CD4-positive, alpha-beta T cell treated with Interleukin-15 for 4 hours (primary cell): ENCODE measurements at regions not wholly inside any gene's neighbourhood (a gene's known extent, or its start where the extent isn't known, plus 50 kb on each side); places are given as distances from the start of the nearest gene placed in this dataset.

Experiments used
- DNase-seq: peaks from one replicate; pipeline ENCODE4 v3.0.0-alpha.2; 2020; ENCODE audit warnings: low spot score

DNA sequence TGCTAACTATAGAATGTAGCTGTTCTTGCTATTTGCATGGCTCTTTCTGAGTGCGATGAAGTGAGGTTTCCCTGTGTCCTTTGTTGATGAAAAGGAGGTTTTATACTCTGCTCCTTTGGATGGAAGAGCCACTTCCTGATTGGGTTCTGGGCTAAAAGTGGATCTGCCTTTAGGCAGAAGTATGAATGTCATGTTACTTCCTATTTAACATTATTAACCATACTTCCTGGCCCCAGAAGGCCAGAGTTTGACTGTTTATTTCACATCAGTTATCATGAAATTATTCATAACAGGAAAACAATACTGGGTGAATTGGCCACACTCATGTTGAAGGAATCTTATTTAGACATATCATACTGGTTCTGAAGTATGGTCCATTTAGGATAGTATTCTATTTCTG, 386.2 kb downstream of the PCDH7 start:
- no peak for DNase-seq

GRCh38 chr4:31107362-31107761, 387.2 kb downstream of the PCDH7 start:
- DNase-seq: no peak

- DNase-seq: no peak
These were observed 388.6 kb downstream of the PCDH7 start for GRCh38 chr4:31108762-31109161.

DNA sequence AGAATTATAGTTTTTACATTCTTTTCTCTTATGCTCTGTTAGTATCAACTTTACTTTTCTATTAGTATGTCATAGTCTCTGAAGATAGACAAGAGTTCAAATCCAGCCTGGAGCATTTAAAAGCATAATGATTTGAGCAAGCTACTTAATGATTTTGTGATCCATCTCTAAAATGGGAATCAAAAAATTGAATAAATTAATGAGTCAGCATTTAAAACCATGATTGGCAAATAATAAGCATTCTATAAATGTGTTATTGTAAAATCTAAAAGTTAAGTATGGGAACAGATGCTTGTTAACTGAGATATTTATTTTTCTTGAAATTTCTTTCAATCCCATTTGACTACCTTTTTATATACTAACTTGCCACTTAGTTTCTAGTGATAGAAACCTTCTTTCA, 391.6 kb downstream of the PCDH7 start:
- DNase-seq: no peak

GRCh38 chr4:31114816-31115215, 394.6 kb downstream of the PCDH7 start:
- DNase-seq: no peak

- DNase-seq: no peak
These were observed 403.9 kb downstream of the PCDH7 start for GRCh38 chr4:31124008-31124585.

DNA sequence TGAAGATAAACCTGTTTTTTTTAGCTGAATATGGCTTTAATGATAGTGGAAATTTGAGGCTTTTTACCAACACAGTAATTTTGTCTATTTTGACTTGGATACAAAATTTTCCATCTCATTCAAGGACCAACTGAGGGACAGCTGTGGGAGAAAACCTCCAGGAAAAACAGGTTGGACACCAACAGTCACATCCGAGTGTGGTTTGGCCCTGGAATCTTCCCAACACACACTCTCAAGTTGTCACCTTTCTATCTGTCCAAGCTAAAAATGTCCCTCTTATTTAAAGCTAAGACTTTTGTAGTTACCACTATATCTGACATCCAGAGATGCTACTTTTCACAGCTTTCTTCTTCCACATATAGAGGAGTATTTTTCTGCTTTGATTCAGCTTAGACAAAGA, 404.9 kb downstream of the PCDH7 start:
- no peak for DNase-seq

GRCh38 chr4:31125496-31125895, 405.3 kb downstream of the PCDH7 start:
- no peak for DNase-seq

- no peak for DNase-seq
These were observed 406.8 kb downstream of the PCDH7 start for GRCh38 chr4:31126881-31127398.

GRCh38 chr4:31130930-31131329, 410.8 kb downstream of the PCDH7 start:
- DNase-seq: no peak

DNA sequence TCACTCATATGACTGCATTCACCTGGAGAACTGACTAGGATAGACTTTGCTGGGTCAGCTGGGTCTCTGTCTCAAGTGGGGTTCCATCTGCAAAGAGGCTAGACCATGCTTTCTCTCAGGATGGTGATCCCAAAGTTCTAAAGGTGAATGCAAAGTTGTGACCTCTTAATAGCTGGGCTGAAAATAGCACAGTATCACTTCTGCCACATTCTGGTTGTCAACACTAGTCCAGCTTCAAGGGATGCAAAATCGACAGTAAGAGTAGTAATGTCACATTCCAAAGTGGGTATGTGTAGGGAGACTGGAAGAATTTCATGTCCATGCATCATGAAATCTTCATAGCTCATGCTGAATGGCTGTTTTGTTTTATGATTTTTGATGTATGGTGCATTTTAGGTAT, 414.6 kb downstream of the PCDH7 start:
- DNase-seq: no peak

GRCh38 chr4:31139767-31140166, 419.6 kb downstream of the PCDH7 start:
- DNase-seq: no peak

- DNase-seq: no peak
These were observed 421.1 kb downstream of the PCDH7 start for GRCh38 chr4:31141095-31141831.

GRCh38 chr4:31141832-31142142, 421.6 kb downstream of the PCDH7 start:
- DNase-seq: no peak

GRCh38 chr4:31146366-31146765, 426.2 kb downstream of the PCDH7 start:
- no peak for DNase-seq

DNA sequence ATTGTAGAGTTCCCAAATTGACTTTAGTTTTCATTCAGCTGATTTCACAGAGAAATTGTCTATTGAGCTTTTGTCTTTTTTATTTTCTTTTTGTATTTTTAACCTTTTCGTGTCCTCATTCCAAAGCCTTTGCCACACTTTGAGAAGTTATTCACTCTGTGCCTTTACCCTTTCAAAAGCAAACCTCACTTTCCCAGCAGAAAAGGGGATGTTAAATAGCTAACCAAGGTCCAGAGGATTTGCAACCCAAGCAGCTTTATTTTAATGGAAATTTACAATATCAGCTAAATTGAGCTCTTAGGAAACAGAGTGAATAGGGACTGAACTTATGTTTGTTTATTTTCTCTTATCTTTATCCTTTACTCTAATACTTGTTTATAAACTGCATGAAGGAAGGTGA, 428.8 kb downstream of the PCDH7 start:
- DNase-seq: no peak

- DNase-seq: no peak
These were observed 436.1 kb downstream of the PCDH7 start for GRCh38 chr4:31156221-31156620.

DNA sequence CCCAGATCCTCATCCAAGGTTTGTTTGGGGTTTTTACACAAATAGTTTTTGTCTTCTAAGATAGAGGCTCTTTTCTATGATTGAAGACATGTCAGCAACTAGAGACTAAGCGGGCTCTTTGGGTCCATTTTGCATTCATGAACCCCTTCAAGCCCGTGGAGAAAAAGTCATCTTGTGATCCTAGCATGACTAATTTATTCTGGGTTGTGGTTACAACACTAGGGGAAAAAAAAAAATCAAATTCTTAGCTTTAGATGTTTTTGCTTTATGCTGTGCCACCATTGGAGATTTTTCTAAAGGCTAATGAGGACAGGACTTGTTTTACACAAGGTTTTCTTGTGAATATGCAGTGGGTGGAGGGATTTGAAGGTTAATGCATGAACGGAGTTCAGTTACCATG, 440.0 kb downstream of the PCDH7 start:
- DNase-seq: no peak

DNA sequence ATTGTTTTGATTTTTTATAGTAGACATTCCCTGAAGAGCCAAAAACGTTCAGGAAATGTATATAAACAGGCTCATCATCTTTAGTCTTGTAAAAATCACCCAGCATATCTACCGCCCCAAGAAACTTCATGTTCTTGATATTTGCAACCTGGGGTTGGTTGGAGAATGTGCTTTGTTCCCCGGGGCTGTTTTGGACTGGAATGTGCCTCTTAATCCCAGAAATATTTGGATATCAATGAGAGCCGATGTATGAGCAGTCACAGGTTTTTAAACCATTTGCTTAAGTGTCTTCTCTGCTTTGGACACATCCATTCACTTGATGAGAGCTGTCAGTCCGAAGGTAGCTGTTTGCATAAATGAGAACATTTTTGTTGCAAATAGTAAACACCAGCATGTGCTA, 449.7 kb downstream of the PCDH7 start:
- DNase-seq: no peak

DNA sequence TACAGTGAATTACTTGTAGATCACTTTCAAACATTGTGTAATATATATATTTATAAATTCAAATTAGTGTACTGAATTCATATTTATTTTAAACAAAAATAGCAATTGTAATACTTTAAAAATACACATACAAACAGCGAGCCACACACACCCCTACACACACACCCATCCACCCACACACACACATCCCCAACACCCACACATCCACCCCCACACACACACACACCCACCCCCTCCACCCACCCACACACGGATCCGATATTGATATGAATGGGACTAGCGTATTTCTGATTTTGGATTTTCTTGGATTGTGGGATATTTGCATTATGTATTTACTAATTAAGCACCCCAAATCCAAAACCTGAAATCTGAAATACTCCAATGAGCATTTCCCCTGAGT, 451.2 kb downstream of the PCDH7 start:
- DNase-seq: no peak

- DNase-seq: no peak
These were observed 455.2 kb downstream of the PCDH7 start for GRCh38 chr4:31175242-31175910.

- no peak for DNase-seq
These were observed 463.1 kb downstream of the PCDH7 start for GRCh38 chr4:31183256-31183655.

- no peak for DNase-seq
These were observed 464.9 kb downstream of the PCDH7 start for GRCh38 chr4:31185014-31185585.
